Keratinocyte (primary cell): ENCODE measurements at regions not wholly inside any gene's neighbourhood (a gene's known extent, or its start where the extent isn't known, plus 50 kb on each side); places are given as distances from the start of the nearest gene placed in this dataset.

Experiments used
- CTCF ChIP-seq, 3 experiments: IDR thresholded peaks in 1 of 3; conservative IDR thresholded peaks in 1 of 3; optimal IDR thresholded peaks in 1 of 3; 2 replicates in 2 of 3; 3 replicates in 1 of 3; pipeline versions ENCODE3 to v1.5.1; 2011; ENCODE audit warnings: low read length in 3 of 3, mild to moderate bottlenecking in 3 of 3, moderate library complexity in 2 of 3, control low read depth in 1 of 3, inconsistent platforms in 1 of 3; ENCODE audit not compliant: insufficient read depth in 2 of 3; ENCODE audit errors: extremely low read depth in 1 of 3
- EZH2 ChIP-seq: IDR thresholded peaks from one replicate; pipeline ENCODE4 v1.6.1; 2012; ENCODE audit warnings: inconsistent platforms, mild to moderate bottlenecking, low read length, moderate library complexity

GRCh38 chr15:57873564-57874209 is 167.2 kb downstream of the POLR2M start:
- no peak for TF ChIP-seq CTCF (optimal IDR thresholded peaks at IDR 0.05 in 1 of 3, IDR thresholded peaks at IDR 0.05 in 1 of 3, conservative IDR thresholded peaks at IDR 0.05 in 1 of 3; ENCODE audit: extremely low read depth in 1 of 3, insufficient read depth in 2 of 3, low read length in 3 of 3)
- no peak for TF ChIP-seq EZH2
